ENCODE measurements at regions not wholly inside any gene's neighbourhood (a gene's known extent, or its start where the extent isn't known, plus 50 kb on each side); places are given as distances from the start of the nearest gene placed in this dataset.

DNA sequence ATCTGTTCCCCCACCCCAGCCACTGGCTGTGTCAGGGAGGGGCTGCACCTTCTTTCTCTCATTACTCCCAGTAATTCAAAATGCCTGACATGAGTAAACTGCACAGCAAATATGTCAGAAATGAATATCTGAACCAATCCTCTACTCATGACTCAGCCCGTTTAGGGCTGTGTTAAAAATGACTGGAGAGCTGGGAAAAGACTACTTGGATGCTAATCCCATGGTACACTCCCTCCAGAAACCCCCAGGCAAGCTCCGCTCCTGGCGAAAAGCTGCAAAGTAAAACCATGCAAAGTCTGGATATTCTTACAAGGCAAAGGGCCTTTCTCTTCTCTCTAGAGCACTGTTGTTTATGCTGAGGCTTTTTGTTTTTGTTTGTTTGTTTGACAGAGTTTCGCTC is 448.1 kb upstream of the DYNLRB2 start:
- TF ChIP-seq, protein P1, sequence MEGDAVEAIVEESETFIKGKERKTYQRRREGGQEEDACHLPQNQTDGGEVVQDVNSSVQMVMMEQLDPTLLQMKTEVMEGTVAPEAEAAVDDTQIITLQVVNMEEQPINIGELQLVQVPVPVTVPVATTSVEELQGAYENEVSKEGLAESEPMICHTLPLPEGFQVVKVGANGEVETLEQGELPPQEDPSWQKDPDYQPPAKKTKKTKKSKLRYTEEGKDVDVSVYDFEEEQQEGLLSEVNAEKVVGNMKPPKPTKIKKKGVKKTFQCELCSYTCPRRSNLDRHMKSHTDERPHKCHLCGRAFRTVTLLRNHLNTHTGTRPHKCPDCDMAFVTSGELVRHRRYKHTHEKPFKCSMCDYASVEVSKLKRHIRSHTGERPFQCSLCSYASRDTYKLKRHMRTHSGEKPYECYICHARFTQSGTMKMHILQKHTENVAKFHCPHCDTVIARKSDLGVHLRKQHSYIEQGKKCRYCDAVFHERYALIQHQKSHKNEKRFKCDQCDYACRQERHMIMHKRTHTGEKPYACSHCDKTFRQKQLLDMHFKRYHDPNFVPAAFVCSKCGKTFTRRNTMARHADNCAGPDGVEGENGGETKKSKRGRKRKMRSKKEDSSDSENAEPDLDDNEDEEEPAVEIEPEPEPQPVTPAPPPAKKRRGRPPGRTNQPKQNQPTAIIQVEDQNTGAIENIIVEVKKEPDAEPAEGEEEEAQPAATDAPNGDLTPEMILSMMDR (IDR thresholded peaks at IDR 0.05; ENCODE audit: insufficient read depth, low read length, poor library complexity, severe bottlenecking), result no peak
- TF ChIP-seq EZH2phosphoT487 (conservative IDR thresholded peaks at IDR 0.05; ENCODE audit: low read length), result no peak

All from SU-DHL-6 (cell line).